ENCODE measurements at regions not wholly inside any gene's neighbourhood (a gene's known extent, or its start where the extent isn't known, plus 50 kb on each side); places are given as distances from the start of the nearest gene placed in this dataset.

GRCh38 chr1:163697137-163697536 is 375.4 kb downstream of the NUF2 start:
- Histone ChIP-seq H3K36me3 (ENCODE audit: insufficient read depth, low read length) (no peaks in the 10 kb centered on the region), H3F3A (ENCODE audit: insufficient read depth, low read length, poor library complexity, severe bottlenecking) (no peaks in the 10 kb centered on the region), H3K4me2 (ENCODE audit: low read length) (no peak overlapping the region), H3K27me3 (ENCODE audit: insufficient read depth, low read depth, low read length) (no peaks in the 10 kb centered on the region), H2AFZ (ENCODE audit: low read depth, low read length) (no peak overlapping the region), H3K79me2 (replicated peaks; ENCODE audit: insufficient read depth, low read length) (no peaks in the 10 kb centered on the region), H3K27ac (ENCODE audit: low read length) (no peak overlapping the region), H3K4me3 (ENCODE audit: low read length) (no peak overlapping the region), H3K9me2 (ENCODE audit: insufficient read depth, low read length) (no peaks in the 10 kb centered on the region), H3K9ac (ENCODE audit: low read length) (no peak overlapping the region), H3K9me3 (ENCODE audit: low read length) (no peaks in the 10 kb centered on the region), H4K20me1 (ENCODE audit: insufficient read depth) (no peaks in the 10 kb centered on the region)
- TF ChIP-seq REST (IDR thresholded peaks at IDR 0.05; ENCODE audit: borderline replicate concordance): no peak
- TF ChIP-seq MXI1 (conservative IDR thresholded peaks at IDR 0.05; ENCODE audit: poor library complexity, severe bottlenecking): no peak
- no peak for TF ChIP-seq RAD21 (conservative IDR thresholded peaks at IDR 0.05)

GRCh38 chr1:163701783-163702374 is 380.1 kb downstream of the NUF2 start:
- Histone ChIP-seq H3K9me2 (ENCODE audit: insufficient read depth, low read length) (no peaks in the 10 kb centered on the region), H3K79me2 (replicated peaks; ENCODE audit: insufficient read depth, low read length) (no peaks in the 10 kb centered on the region), H3F3A (ENCODE audit: insufficient read depth, low read length, poor library complexity, severe bottlenecking) (no peaks in the 10 kb centered on the region), H3K9me3 (ENCODE audit: low read length) (no peaks in the 10 kb centered on the region), H4K20me1 (ENCODE audit: insufficient read depth) (no peaks in the 10 kb centered on the region), H2AFZ (ENCODE audit: low read depth, low read length) (no peak overlapping the region), H3K4me2 (ENCODE audit: low read length) (no peak overlapping the region), H3K9ac (ENCODE audit: low read length) (no peak overlapping the region), H3K27ac (ENCODE audit: low read length) (no peak overlapping the region), H3K36me3 (ENCODE audit: insufficient read depth, low read length) (no peaks in the 10 kb centered on the region), H3K4me3 (ENCODE audit: low read length) (no peak overlapping the region), H3K27me3 (ENCODE audit: insufficient read depth, low read depth, low read length) (no peaks in the 10 kb centered on the region)
- TF ChIP-seq RAD21 (conservative IDR thresholded peaks at IDR 0.05): peak; percentile 57
- TF ChIP-seq CTCF (IDR thresholded peaks at IDR 0.05; ENCODE audit: poor library complexity, severe bottlenecking): peak; percentile 47
- TF ChIP-seq MXI1 (conservative IDR thresholded peaks at IDR 0.05; ENCODE audit: poor library complexity, severe bottlenecking): no peak
- TF ChIP-seq SMC3 (conservative IDR thresholded peaks at IDR 0.05; ENCODE audit: poor library complexity): peak; percentile 62

GRCh38 chr1:163703794-163704193 is 382.0 kb downstream of the NUF2 start:
- H2AFZ ChIP-seq (ENCODE audit: low read depth, low read length): no peak overlapping the region
- H3K79me2 ChIP-seq (replicated peaks; ENCODE audit: insufficient read depth, low read length): no peaks in the 10 kb centered on the region
- H3K27ac ChIP-seq (ENCODE audit: low read length): no peak overlapping the region
- H3K4me3 ChIP-seq (ENCODE audit: low read length): no peak overlapping the region
- TF ChIP-seq TAF1 (IDR thresholded peaks at IDR 0.05; ENCODE audit: low read depth): no peak
- no peak for TF ChIP-seq REST (IDR thresholded peaks at IDR 0.05; ENCODE audit: borderline replicate concordance)
- TF ChIP-seq EZH2 (IDR thresholded peaks at IDR 0.05; ENCODE audit: borderline replicate concordance, insufficient read depth, low read length, poor library complexity, severe bottlenecking): no peak
- no peak for TF ChIP-seq MXI1 (conservative IDR thresholded peaks at IDR 0.05; ENCODE audit: poor library complexity, severe bottlenecking)
- TF ChIP-seq SMC3 (conservative IDR thresholded peaks at IDR 0.05; ENCODE audit: poor library complexity): no peak
- no peak for TF ChIP-seq CTCF (IDR thresholded peaks at IDR 0.05; ENCODE audit: poor library complexity, severe bottlenecking)
- no peak for TF ChIP-seq POLR2AphosphoS5 (IDR thresholded peaks at IDR 0.05)
- no peak for TF ChIP-seq EP300 (conservative IDR thresholded peaks at IDR 0.05; ENCODE audit: poor library complexity, severe bottlenecking)
- no peak overlapping the region for H3K9ac ChIP-seq (ENCODE audit: low read length)
- no peaks in the 10 kb centered on the region for H3K36me3 ChIP-seq (ENCODE audit: insufficient read depth, low read length)
- no peaks in the 10 kb centered on the region for H3F3A ChIP-seq (ENCODE audit: insufficient read depth, low read length, poor library complexity, severe bottlenecking)
- no peaks in the 10 kb centered on the region for H3K9me2 ChIP-seq (ENCODE audit: insufficient read depth, low read length)
- no peaks in the 10 kb centered on the region for H4K20me1 ChIP-seq (ENCODE audit: insufficient read depth)
- no peak overlapping the region for H3K4me2 ChIP-seq (ENCODE audit: low read length)
- H3K9me3 ChIP-seq (ENCODE audit: low read length): no peaks in the 10 kb centered on the region
- H3K27me3 ChIP-seq (ENCODE audit: insufficient read depth, low read depth, low read length): no peaks in the 10 kb centered on the region

Measured in neural cell (in vitro differentiated cells).